H1 (cell line): ENCODE measurements at regions not wholly inside any gene's neighbourhood (a gene's known extent, or its start where the extent isn't known, plus 50 kb on each side); places are given as distances from the start of the nearest gene placed in this dataset.

Experiments used
- CTCF ChIP-seq, 3 experiments: IDR thresholded peaks; 1 replicate in 2 of 3; 2 replicates in 1 of 3; pipeline versions ENCODE4 v1.5.1 to v1.6.1; 2011; ENCODE audit warnings: low read length in 3 of 3, mild to moderate bottlenecking in 3 of 3, inconsistent platforms in 2 of 3, low read depth in 1 of 3, moderate library complexity in 1 of 3; ENCODE audit not compliant: insufficient read depth in 1 of 3; ENCODE audit errors: control extremely low read depth in 1 of 3
- EP300 ChIP-seq, 2 experiments: IDR thresholded peaks; 1 replicate in 1 of 2; 2 replicates in 1 of 2; pipeline ENCODE4 v1.6.1; 2011 to 2012; ENCODE audit warnings: low read depth in 2 of 2, low read length in 2 of 2, mild to moderate bottlenecking in 2 of 2, borderline replicate concordance in 1 of 2, inconsistent platforms in 1 of 2, moderate library complexity in 1 of 2
- JUND ChIP-seq: IDR thresholded peaks from 2 replicates; pipeline ENCODE4 v1.6.1; 2011; ENCODE audit warnings: mild to moderate bottlenecking, improper control_type of control experiment, low read length
- POLR2A ChIP-seq, 2 experiments: IDR thresholded peaks; 1 replicate in 1 of 2; 2 replicates in 1 of 2; pipeline ENCODE4 v1.6.1; 2011; ENCODE audit warnings: low read depth in 2 of 2, low read length in 2 of 2, mild to moderate bottlenecking in 2 of 2; ENCODE audit errors: control extremely low read depth in 1 of 2
- POLR2AphosphoS5 ChIP-seq: IDR thresholded peaks from 2 replicates; pipeline ENCODE4 v1.6.1; 2011; ENCODE audit warnings: low read depth, low read length
- RAD21 ChIP-seq, 2 experiments: IDR thresholded peaks in 1 of 2; conservative IDR thresholded peaks in 1 of 2; 2 replicates each; pipeline ENCODE4 v1.6.1; 2011; ENCODE audit warnings: low read depth in 2 of 2, low read length in 2 of 2, improper control_type of control experiment in 1 of 2, inconsistent platforms in 1 of 2, mild to moderate bottlenecking in 1 of 2, moderate library complexity in 1 of 2
- SAP30 ChIP-seq: fragments of 300-600 bp; sonication (generic); IDR thresholded peaks from 2 replicates; pipeline ENCODE4 v1.7.1; 2012; ENCODE audit warnings: low read length, moderate library complexity, mild to moderate bottlenecking, inconsistent platforms; ENCODE audit not compliant: insufficient read depth, insufficient replicate concordance

- TF ChIP-seq POLR2AphosphoS5 (no peak), CTCF (IDR thresholded peaks at IDR 0.05; ENCODE audit: control extremely low read depth in 1 of 3, insufficient read depth in 1 of 3, low read depth in 1 of 3, low read length in 3 of 3) (no peak), JUND (no peak), SAP30 (no peak), EP300 (IDR thresholded peaks at IDR 0.05; ENCODE audit: borderline replicate concordance in 1 of 2, low read depth in 2 of 2, low read length in 2 of 2) (no peak), POLR2A (IDR thresholded peaks at IDR 0.05; ENCODE audit: control extremely low read depth in 1 of 2, low read depth in 2 of 2, low read length in 2 of 2) (no peak), RAD21 (IDR thresholded peaks at IDR 0.05 in 1 of 2, conservative IDR thresholded peaks at IDR 0.05 in 1 of 2; ENCODE audit: low read depth in 2 of 2, low read length in 2 of 2) (no peak)
Observed at GRCh38 chr14:84592770-84593169, 937.2 kb upstream of the FLRT2 start.
